GM12875 (cell line): ENCODE measurements at regions not wholly inside any gene's neighbourhood (a gene's known extent, or its start where the extent isn't known, plus 50 kb on each side); places are given as distances from the start of the nearest gene placed in this dataset.

Experiments used
- H3K4me3 ChIP-seq: one replicate; pipeline ENCODE4 v1.5.1; 2011; ENCODE audit warnings: low read depth, low read length, control low read depth
- CTCF ChIP-seq: IDR thresholded peaks from 2 replicates; pipeline ENCODE4 v1.5.1; 2011; ENCODE audit warnings: low read depth, mild to moderate bottlenecking, control low read depth, inconsistent platforms, low read length, moderate library complexity, borderline replicate concordance; ENCODE audit not compliant: insufficient read depth

- no peak for TF ChIP-seq CTCF
- H3K4me3 ChIP-seq = no peak overlapping the region
Observed at GRCh38 chr6:120410586-120410985, 923.7 kb downstream of the TBC1D32 start.

- no peak for TF ChIP-seq CTCF
- no peak overlapping the region for H3K4me3 ChIP-seq
Observed at GRCh38 chr6:120407696-120408095, 926.6 kb downstream of the TBC1D32 start.

- no peak for TF ChIP-seq CTCF
- H3K4me3 ChIP-seq = no peak overlapping the region
Observed at GRCh38 chr6:120405947-120406346, 928.3 kb downstream of the TBC1D32 start.

- no peak overlapping the region for H3K4me3 ChIP-seq
- TF ChIP-seq CTCF = no peak
Observed at GRCh38 chr6:120395784-120396183, 938.5 kb downstream of the TBC1D32 start.

GRCh38 chr6:120395330-120395729 lies 939.0 kb downstream of the TBC1D32 start:
- no peak overlapping the region for H3K4me3 ChIP-seq
- no peak for TF ChIP-seq CTCF

- TF ChIP-seq CTCF = no peak
- H3K4me3 ChIP-seq = no peak overlapping the region
Observed at GRCh38 chr6:120392941-120393340, 941.3 kb downstream of the TBC1D32 start.

GRCh38 chr6:120384671-120385070 lies 949.6 kb downstream of the TBC1D32 start:
- no peak overlapping the region for H3K4me3 ChIP-seq
- TF ChIP-seq CTCF = no peak
